ENCODE measurements at regions not wholly inside any gene's neighbourhood (a gene's known extent, or its start where the extent isn't known, plus 50 kb on each side); places are given as distances from the start of the nearest gene placed in this dataset.

DNA sequence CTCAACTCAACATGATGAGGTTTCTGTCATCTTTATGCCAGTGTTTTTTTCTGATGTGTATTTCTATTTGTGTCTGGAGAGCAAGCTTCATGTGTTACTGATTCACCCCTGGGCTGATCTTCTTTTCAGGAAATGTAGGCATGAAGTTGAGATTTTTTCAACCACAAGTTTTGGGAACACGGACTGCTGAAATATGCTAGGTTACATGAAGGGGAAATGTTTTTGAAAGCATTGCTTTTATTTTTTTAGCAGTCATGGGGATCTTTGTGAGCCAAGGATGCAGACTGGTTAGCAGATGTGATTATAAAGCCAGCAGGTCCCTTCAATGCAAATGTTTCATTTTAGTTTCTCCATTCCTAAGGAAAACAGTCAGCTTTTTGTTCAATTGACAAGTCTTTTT lies 219.3 kb upstream of the COL8A1 start:
- no peak overlapping the region for H3K4me3 ChIP-seq
- H3K9me3 ChIP-seq = no peaks in the 10 kb centered on the region
- intact Hi-C loops (cut with DNase I) = no loop called here
- no peak for DNase-seq (ENCODE audit: extremely low spot score in 2 of 2)
- TF ChIP-seq, protein P1, sequence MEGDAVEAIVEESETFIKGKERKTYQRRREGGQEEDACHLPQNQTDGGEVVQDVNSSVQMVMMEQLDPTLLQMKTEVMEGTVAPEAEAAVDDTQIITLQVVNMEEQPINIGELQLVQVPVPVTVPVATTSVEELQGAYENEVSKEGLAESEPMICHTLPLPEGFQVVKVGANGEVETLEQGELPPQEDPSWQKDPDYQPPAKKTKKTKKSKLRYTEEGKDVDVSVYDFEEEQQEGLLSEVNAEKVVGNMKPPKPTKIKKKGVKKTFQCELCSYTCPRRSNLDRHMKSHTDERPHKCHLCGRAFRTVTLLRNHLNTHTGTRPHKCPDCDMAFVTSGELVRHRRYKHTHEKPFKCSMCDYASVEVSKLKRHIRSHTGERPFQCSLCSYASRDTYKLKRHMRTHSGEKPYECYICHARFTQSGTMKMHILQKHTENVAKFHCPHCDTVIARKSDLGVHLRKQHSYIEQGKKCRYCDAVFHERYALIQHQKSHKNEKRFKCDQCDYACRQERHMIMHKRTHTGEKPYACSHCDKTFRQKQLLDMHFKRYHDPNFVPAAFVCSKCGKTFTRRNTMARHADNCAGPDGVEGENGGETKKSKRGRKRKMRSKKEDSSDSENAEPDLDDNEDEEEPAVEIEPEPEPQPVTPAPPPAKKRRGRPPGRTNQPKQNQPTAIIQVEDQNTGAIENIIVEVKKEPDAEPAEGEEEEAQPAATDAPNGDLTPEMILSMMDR (IDR thresholded peaks at IDR 0.05) = no peak
- no peak for TF ChIP-seq POLR2A (IDR thresholded peaks at IDR 0.05)
- no peak for TF ChIP-seq POLR2AphosphoS5 (IDR thresholded peaks at IDR 0.05; ENCODE audit: insufficient read depth in 1 of 2, low read depth in 1 of 2)
- no peaks in the 10 kb centered on the region for H3K36me3 ChIP-seq
- no peaks in the 10 kb centered on the region for H3K27me3 ChIP-seq
- H3K4me1 ChIP-seq = no peaks in the 10 kb centered on the region
- no peak overlapping the region for H3K27ac ChIP-seq

DNA sequence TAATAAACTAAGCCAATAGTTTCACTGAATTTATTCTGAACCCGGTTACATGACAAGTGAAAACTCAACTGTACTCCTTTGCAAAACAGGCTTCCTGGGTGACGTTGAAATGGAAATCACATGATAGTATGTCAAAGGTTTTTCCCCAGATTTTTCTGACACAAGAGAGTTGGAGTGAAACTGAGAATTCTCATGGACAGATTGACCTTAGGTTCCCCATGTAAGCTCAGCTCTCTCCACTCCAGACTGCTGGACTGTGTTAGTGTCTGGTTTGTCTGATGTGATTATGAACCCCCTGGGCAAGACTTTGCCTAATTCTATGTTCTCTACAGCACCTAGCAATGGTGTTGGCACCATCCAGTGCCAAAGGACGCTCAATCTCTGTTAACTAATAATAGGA lies 219.7 kb upstream of the COL8A1 start:
- Histone ChIP-seq H3K4me1 (no peaks in the 10 kb centered on the region), H3K27ac (no peak overlapping the region), H3K27me3 (no peaks in the 10 kb centered on the region), H3K36me3 (no peaks in the 10 kb centered on the region), H3K9me3 (no peaks in the 10 kb centered on the region), H3K4me3 (no peak overlapping the region)
- no peak for DNase-seq (ENCODE audit: extremely low spot score in 2 of 2)
- intact Hi-C loops (cut with DNase I) = no loop called here
- TF ChIP-seq POLR2AphosphoS5 (IDR thresholded peaks at IDR 0.05; ENCODE audit: insufficient read depth in 1 of 2, low read depth in 1 of 2) (no peak), POLR2A (IDR thresholded peaks at IDR 0.05) (no peak)
- TF ChIP-seq, protein P1 (IDR thresholded peaks at IDR 0.05) = no peak

DNA sequence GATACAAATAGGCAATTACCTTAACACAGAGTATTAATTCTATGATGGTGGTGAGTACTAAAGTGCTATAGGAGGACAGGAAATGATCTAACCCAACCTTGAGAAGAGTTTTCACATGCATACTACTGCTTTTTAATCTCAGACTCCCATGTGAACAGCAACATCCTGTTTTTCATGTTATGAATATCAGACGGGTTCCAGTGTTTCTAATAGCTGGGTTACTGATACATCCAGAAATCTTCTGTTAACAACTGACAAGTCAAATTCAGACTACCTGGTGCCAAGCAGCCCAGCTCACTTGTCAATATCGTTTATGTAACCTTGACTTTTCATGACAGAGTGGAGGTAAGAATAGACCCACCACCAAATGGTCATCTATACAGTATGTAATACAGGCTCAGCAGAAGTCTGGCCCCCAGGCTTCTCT lies 220.2 kb upstream of the COL8A1 start:
- Histone ChIP-seq H3K4me3 (no peak overlapping the region), H3K27me3 (no peaks in the 10 kb centered on the region), H3K9me3 (no peaks in the 10 kb centered on the region), H3K4me1 (no peaks in the 10 kb centered on the region), H3K36me3 (no peaks in the 10 kb centered on the region), H3K27ac (no peak overlapping the region)
- no peak for DNase-seq (ENCODE audit: extremely low spot score in 2 of 2)
- TF ChIP-seq, protein P1 (IDR thresholded peaks at IDR 0.05) = no peak
- TF ChIP-seq POLR2A (IDR thresholded peaks at IDR 0.05) (no peak), POLR2AphosphoS5 (IDR thresholded peaks at IDR 0.05; ENCODE audit: insufficient read depth in 1 of 2, low read depth in 1 of 2) (no peak)
- intact Hi-C loops (cut with DNase I) = no loop called here

DNA sequence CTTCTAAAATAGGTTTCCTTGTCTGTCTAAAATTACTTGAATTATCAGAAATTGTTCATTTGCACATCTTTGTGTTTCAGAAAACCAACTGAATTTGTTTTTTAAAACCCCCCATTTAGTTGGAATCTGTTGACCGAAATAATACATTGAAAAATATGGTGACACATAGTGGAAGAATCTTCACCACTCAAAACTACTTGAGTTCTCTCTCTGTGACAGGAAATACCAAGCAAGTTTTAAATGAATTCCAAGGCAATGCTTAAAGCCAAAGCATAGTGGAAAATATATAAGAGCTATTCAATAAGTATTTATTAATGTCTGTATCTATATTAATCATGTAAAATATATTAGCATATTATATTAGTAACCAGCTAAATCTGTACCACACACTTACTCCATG lies 224.9 kb upstream of the COL8A1 start:
- no peaks in the 10 kb centered on the region for H3K4me1 ChIP-seq
- H3K4me3 ChIP-seq = no peak overlapping the region
- H3K27ac ChIP-seq = no peak overlapping the region
- H3K27me3 ChIP-seq = no peaks in the 10 kb centered on the region
- H3K9me3 ChIP-seq = no peaks in the 10 kb centered on the region
- intact Hi-C loops (cut with DNase I) = no loop called here
- H3K36me3 ChIP-seq = no peaks in the 10 kb centered on the region
- TF ChIP-seq POLR2A (IDR thresholded peaks at IDR 0.05) (no peak), POLR2AphosphoS5 (IDR thresholded peaks at IDR 0.05; ENCODE audit: insufficient read depth in 1 of 2, low read depth in 1 of 2) (no peak)
- TF ChIP-seq, protein P1 (IDR thresholded peaks at IDR 0.05) = no peak
- DNase-seq (ENCODE audit: extremely low spot score in 2 of 2) = no peak

DNA sequence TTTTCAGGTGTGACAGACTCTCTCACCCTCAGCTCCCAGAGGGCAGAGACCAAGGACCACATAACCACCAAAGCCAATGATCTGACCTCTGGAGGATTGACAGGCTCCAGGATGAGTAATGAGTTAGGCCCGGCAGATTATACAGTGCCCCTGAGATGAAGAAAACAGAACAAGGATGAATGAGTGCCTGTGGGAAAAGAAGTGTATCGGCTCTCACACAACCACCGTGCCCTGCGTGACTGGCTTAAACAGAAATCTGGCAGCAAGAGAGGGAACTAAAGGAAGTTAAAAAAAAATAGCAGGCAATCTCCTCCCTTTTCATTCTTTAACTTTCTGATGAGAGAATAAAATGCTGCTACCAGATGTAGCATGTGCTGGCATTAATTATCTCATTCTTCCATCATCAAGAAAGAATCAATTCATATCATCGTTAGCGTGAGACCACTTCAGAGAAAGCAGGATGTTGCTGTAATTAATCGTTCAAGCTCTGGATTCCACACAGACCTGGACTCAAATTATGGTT lies 227.5 kb upstream of the COL8A1 start:
- H3K36me3 ChIP-seq = no peaks in the 10 kb centered on the region
- no peak for DNase-seq (ENCODE audit: extremely low spot score in 2 of 2)
- H3K27me3 ChIP-seq = no peaks in the 10 kb centered on the region
- H3K9me3 ChIP-seq = no peaks in the 10 kb centered on the region
- H3K4me3 ChIP-seq = no peak overlapping the region
- TF ChIP-seq, protein P1 (IDR thresholded peaks at IDR 0.05) = no peak
- TF ChIP-seq POLR2AphosphoS5 (IDR thresholded peaks at IDR 0.05; ENCODE audit: insufficient read depth in 1 of 2, low read depth in 1 of 2) (no peak), POLR2A (IDR thresholded peaks at IDR 0.05) (no peak)
- no peaks in the 10 kb centered on the region for H3K4me1 ChIP-seq
- intact Hi-C loops (cut with DNase I) = no loop called here
- no peak overlapping the region for H3K27ac ChIP-seq
